ENCODE measurements at regions not wholly inside any gene's neighbourhood (a gene's known extent, or its start where the extent isn't known, plus 50 kb on each side); places are given as distances from the start of the nearest gene placed in this dataset.

DNA sequence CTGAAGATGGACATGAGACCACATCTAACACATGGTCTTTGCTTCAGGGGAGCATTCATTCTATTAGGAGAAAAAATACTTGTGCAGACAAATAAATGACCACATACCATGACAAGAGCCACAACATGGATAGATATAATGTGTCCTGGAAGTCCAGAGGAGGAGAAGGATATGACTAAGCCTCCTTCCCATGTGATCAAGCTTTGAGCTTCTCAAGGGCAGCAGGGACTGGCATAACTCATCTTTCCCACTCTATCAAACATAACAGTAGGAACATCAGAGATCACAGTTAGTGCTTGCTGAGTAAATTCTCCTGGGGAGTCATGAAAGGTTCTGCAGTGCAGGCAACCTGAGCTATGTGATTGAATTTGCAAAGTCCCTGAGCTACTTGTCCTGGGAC, 86.0 kb upstream of the LPP start:
- TF ChIP-seq EGR1 (IDR thresholded peaks at IDR 0.05; ENCODE audit: low read depth in 2 of 2) (no peak), NR2F2 (IDR thresholded peaks at IDR 0.05) (no peak), HNF4G (IDR thresholded peaks at IDR 0.05) (no peak), YY1 (IDR thresholded peaks at IDR 0.05) (no peak), GABPA (IDR thresholded peaks at IDR 0.05 in 1 of 2, conservative IDR thresholded peaks at IDR 0.05 in 1 of 2) (no peak), JUND (IDR thresholded peaks at IDR 0.05) (no peak)
- TF ChIP-seq, protein P1, sequence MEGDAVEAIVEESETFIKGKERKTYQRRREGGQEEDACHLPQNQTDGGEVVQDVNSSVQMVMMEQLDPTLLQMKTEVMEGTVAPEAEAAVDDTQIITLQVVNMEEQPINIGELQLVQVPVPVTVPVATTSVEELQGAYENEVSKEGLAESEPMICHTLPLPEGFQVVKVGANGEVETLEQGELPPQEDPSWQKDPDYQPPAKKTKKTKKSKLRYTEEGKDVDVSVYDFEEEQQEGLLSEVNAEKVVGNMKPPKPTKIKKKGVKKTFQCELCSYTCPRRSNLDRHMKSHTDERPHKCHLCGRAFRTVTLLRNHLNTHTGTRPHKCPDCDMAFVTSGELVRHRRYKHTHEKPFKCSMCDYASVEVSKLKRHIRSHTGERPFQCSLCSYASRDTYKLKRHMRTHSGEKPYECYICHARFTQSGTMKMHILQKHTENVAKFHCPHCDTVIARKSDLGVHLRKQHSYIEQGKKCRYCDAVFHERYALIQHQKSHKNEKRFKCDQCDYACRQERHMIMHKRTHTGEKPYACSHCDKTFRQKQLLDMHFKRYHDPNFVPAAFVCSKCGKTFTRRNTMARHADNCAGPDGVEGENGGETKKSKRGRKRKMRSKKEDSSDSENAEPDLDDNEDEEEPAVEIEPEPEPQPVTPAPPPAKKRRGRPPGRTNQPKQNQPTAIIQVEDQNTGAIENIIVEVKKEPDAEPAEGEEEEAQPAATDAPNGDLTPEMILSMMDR (IDR thresholded peaks at IDR 0.05; ENCODE audit: low read depth, low read length, missing input control): no peak
- TF ChIP-seq, protein P2, sequence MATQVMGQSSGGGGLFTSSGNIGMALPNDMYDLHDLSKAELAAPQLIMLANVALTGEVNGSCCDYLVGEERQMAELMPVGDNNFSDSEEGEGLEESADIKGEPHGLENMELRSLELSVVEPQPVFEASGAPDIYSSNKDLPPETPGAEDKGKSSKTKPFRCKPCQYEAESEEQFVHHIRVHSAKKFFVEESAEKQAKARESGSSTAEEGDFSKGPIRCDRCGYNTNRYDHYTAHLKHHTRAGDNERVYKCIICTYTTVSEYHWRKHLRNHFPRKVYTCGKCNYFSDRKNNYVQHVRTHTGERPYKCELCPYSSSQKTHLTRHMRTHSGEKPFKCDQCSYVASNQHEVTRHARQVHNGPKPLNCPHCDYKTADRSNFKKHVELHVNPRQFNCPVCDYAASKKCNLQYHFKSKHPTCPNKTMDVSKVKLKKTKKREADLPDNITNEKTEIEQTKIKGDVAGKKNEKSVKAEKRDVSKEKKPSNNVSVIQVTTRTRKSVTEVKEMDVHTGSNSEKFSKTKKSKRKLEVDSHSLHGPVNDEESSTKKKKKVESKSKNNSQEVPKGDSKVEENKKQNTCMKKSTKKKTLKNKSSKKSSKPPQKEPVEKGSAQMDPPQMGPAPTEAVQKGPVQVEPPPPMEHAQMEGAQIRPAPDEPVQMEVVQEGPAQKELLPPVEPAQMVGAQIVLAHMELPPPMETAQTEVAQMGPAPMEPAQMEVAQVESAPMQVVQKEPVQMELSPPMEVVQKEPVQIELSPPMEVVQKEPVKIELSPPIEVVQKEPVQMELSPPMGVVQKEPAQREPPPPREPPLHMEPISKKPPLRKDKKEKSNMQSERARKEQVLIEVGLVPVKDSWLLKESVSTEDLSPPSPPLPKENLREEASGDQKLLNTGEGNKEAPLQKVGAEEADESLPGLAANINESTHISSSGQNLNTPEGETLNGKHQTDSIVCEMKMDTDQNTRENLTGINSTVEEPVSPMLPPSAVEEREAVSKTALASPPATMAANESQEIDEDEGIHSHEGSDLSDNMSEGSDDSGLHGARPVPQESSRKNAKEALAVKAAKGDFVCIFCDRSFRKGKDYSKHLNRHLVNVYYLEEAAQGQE (IDR thresholded peaks at IDR 0.05): no peak
- TF ChIP-seq, protein P3, sequence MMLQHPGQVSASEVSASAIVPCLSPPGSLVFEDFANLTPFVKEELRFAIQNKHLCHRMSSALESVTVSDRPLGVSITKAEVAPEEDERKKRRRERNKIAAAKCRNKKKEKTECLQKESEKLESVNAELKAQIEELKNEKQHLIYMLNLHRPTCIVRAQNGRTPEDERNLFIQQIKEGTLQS (IDR thresholded peaks at IDR 0.05): no peak
- TF ChIP-seq, protein P4, sequence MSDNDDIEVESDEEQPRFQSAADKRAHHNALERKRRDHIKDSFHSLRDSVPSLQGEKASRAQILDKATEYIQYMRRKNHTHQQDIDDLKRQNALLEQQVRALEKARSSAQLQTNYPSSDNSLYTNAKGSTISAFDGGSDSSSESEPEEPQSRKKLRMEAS (IDR thresholded peaks at IDR 0.05): no peak

Data from liver (tissue), 3 donors.